ENCODE measurements at regions not wholly inside any gene's neighbourhood (a gene's known extent, or its start where the extent isn't known, plus 50 kb on each side); places are given as distances from the start of the nearest gene placed in this dataset.
A peak's percentile ranks its signal among the peaks of the same experiment; 100 is the strongest.

GRCh38 chr2:76572981-76573380 lies 862.3 kb upstream of the GCFC2 start:
- DNase-seq = no peak

GRCh38 chr2:76569819-76570218 lies 859.1 kb upstream of the GCFC2 start:
- no peak for DNase-seq

GRCh38 chr2:76567478-76567877 lies 856.8 kb upstream of the GCFC2 start:
- DNase-seq = no peak

- no peak for DNase-seq
Observed at GRCh38 chr2:76564734-76565133, 854.0 kb upstream of the GCFC2 start.

GRCh38 chr2:76563730-76564129 lies 853.0 kb upstream of the GCFC2 start:
- no peak for DNase-seq

GRCh38 chr2:76558157-76558556 lies 847.4 kb upstream of the GCFC2 start:
- no peak for DNase-seq

- DNase-seq = no peak
Observed at GRCh38 chr2:76556018-76556417, 845.3 kb upstream of the GCFC2 start.

GRCh38 chr2:76546207-76546606 lies 835.5 kb upstream of the GCFC2 start:
- no peak for DNase-seq

GRCh38 chr2:76544901-76545300 lies 834.2 kb upstream of the GCFC2 start:
- DNase-seq = no peak

GRCh38 chr2:76517574-76517909 lies 806.8 kb upstream of the GCFC2 start:
- DNase-seq = no peak

- no peak for DNase-seq
Observed at GRCh38 chr2:76516861-76517573, 806.3 kb upstream of the GCFC2 start.

- no peak for DNase-seq
Observed at GRCh38 chr2:76512201-76512820, 801.6 kb upstream of the GCFC2 start.

- no peak for DNase-seq
Observed at GRCh38 chr2:76506538-76506937, 795.8 kb upstream of the GCFC2 start.

GRCh38 chr2:76501641-76502040 lies 790.9 kb upstream of the GCFC2 start:
- DNase-seq = no peak

- DNase-seq = no peak
Observed at GRCh38 chr2:76498360-76498759, 787.6 kb upstream of the GCFC2 start.

GRCh38 chr2:76491503-76491902 lies 780.8 kb upstream of the GCFC2 start:
- no peak for DNase-seq

- peak; percentile 6 for DNase-seq
Observed at GRCh38 chr2:76478266-76479035, 767.7 kb upstream of the GCFC2 start.

- no peak for DNase-seq
Observed at GRCh38 chr2:76472946-76473345, 762.2 kb upstream of the GCFC2 start.

GRCh38 chr2:76469066-76469465 lies 758.4 kb upstream of the GCFC2 start:
- no peak for DNase-seq

GRCh38 chr2:76467326-76467725 lies 756.6 kb upstream of the GCFC2 start:
- no peak for DNase-seq

- no peak for DNase-seq
Observed at GRCh38 chr2:76464310-76464709, 753.6 kb upstream of the GCFC2 start.

GRCh38 chr2:76461431-76461830 lies 750.7 kb upstream of the GCFC2 start:
- no peak for DNase-seq

GRCh38 chr2:76455910-76456309 lies 745.2 kb upstream of the GCFC2 start:
- no peak for DNase-seq

GRCh38 chr2:76450024-76450475 lies 739.3 kb upstream of the GCFC2 start:
- no peak for DNase-seq
